Neural cell (in vitro differentiated cells): ENCODE measurements at regions not wholly inside any gene's neighbourhood (a gene's known extent, or its start where the extent isn't known, plus 50 kb on each side); places are given as distances from the start of the nearest gene placed in this dataset.

Experiments used
- EZH2 ChIP-seq: fragments of 200-600, 300-800 bp; shearing (Covaris generic), sonication (generic); IDR thresholded peaks from 2 replicates; pipeline ENCODE4 v1.6.1; 2014; ENCODE audit warnings: antibody characterized with exemption, low read length, borderline replicate concordance, mild to moderate bottlenecking; ENCODE audit not compliant: insufficient read depth, poor library complexity, severe bottlenecking
- TF ChIP-seq, protein P1 (sequence below): fragments of 450-650 bp; IDR thresholded peaks from 2 replicates; pipeline ENCODE4 v1.5.1; 2014; ENCODE audit warnings: antibody characterized with exemption, mild to moderate bottlenecking, moderate library complexity; ENCODE audit not compliant: poor library complexity, severe bottlenecking

DNA sequence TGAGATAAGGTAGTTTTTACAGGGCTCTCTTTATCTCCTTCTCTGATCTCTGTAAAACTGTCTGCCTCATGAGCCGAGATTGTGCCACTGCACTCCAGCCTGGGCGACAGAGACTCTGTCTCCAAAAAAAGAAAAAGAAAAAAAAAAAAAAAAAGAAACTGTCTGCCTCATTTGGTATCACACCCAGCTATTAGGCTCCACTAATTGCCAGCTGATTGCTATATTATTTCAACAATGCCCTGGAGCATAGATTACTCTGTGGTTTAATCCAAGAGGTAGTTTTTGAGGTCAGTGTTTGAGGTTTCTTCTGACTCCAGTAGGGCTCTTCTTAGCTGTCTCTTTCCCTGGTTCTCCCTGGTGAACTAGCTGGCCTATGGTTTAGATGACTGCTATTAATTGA is 268.1 kb upstream of the PLPP4 start:
- TF ChIP-seq, protein P1, sequence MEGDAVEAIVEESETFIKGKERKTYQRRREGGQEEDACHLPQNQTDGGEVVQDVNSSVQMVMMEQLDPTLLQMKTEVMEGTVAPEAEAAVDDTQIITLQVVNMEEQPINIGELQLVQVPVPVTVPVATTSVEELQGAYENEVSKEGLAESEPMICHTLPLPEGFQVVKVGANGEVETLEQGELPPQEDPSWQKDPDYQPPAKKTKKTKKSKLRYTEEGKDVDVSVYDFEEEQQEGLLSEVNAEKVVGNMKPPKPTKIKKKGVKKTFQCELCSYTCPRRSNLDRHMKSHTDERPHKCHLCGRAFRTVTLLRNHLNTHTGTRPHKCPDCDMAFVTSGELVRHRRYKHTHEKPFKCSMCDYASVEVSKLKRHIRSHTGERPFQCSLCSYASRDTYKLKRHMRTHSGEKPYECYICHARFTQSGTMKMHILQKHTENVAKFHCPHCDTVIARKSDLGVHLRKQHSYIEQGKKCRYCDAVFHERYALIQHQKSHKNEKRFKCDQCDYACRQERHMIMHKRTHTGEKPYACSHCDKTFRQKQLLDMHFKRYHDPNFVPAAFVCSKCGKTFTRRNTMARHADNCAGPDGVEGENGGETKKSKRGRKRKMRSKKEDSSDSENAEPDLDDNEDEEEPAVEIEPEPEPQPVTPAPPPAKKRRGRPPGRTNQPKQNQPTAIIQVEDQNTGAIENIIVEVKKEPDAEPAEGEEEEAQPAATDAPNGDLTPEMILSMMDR, result no peak
- no peak for TF ChIP-seq EZH2
